WTC11 (cell line): ENCODE measurements at regions not wholly inside any gene's neighbourhood (a gene's known extent, or its start where the extent isn't known, plus 50 kb on each side); places are given as distances from the start of the nearest gene placed in this dataset.

ENCODE experiments used
- ATAC-seq: fragments of 200-7000 bp; cut with Tn5 transposase; 2 replicates; pipeline ENCODE4 v1.10.0; 2021; ENCODE audit warnings: mild to moderate bottlenecking, moderate library complexity
- CTCF ChIA-PET: fragments of 300-600 bp; sonication (Branson Sonifier 250); formaldehyde crosslinking; loops from one replicate; lab custom pipeline; 2021; ENCODE audit warnings: antibody characterized with exemption; lab: Charles Lee
- POLR2A ChIA-PET: fragments of 350-600 bp; sonication (Branson Sonifier 250); formaldehyde crosslinking; loops from one replicate; lab custom pipeline; 2021; ENCODE audit warnings: antibody characterized with exemption; lab: Charles Lee
- DNase-seq: peaks from one replicate; pipeline ENCODE4 v3.0.0; 2021; ENCODE audit warnings: low spot score
- H3K27ac Mint-ChIP-seq: 2 replicates; pipeline ENCODE4 v1.8.0; 2021; ENCODE audit warnings: mixed read lengths
- H3K27me3 Mint-ChIP-seq: 2 replicates; pipeline ENCODE4 v1.8.0; 2021; ENCODE audit warnings: low read depth, mild to moderate bottlenecking, moderate library complexity, mixed read lengths
- H3K36me3 Mint-ChIP-seq: 2 replicates; pipeline ENCODE4 v1.8.0; 2021; ENCODE audit warnings: mixed read lengths
- H3K4me1 Mint-ChIP-seq: 2 replicates; pipeline ENCODE4 v1.8.0; 2022; ENCODE audit warnings: mixed read lengths
- H3K4me3 Mint-ChIP-seq: 2 replicates; pipeline ENCODE4 v1.8.0; 2021; ENCODE audit warnings: mild to moderate bottlenecking, moderate library complexity, mixed read lengths
- H3K9me3 Mint-ChIP-seq: 2 replicates; pipeline ENCODE4 v1.8.0; 2021; ENCODE audit warnings: mixed read lengths
- ATF1 ChIP-seq: sonication (generic); formaldehyde crosslinking; IDR thresholded peaks from 2 replicates; pipeline ENCODE4 v1.8.1; 2023; ENCODE audit warnings: mild to moderate bottlenecking, moderate library complexity, missing genetic modification reagents
- ATF3 ChIP-seq: sonication (generic); formaldehyde crosslinking; conservative IDR thresholded peaks from 2 replicates; pipeline ENCODE4 v1.8.1; 2022; ENCODE audit warnings: mild to moderate bottlenecking, missing genetic modification reagents
- CTCF ChIP-seq: fragments of 200-600 bp; IDR thresholded peaks from 2 replicates; pipeline ENCODE4 v1.8.0; 2022; ENCODE audit warnings: antibody characterized with exemption
- IRF1 ChIP-seq: sonication (generic); formaldehyde crosslinking; IDR thresholded peaks from 2 replicates; pipeline ENCODE4 v1.8.0; 2023; ENCODE audit warnings: missing genetic modification reagents
- JAZF1 ChIP-seq: fragments of 250-450 bp; sonication (Bioruptor Pico); IDR thresholded peaks from 2 replicates; pipeline ENCODE4 v1.9.0; 2021; ENCODE audit warnings: moderate library complexity, mild to moderate bottlenecking, inconsistent platforms
- KAT7 ChIP-seq: sonication (generic); formaldehyde crosslinking; IDR thresholded peaks from 2 replicates; pipeline ENCODE4 v1.8.1; 2023; ENCODE audit warnings: missing genetic modification reagents, mild to moderate bottlenecking, borderline replicate concordance
- NFYB ChIP-seq: sonication (generic); formaldehyde crosslinking; conservative IDR thresholded peaks from 2 replicates; pipeline ENCODE4 v1.8.0; 2022; ENCODE audit warnings: low read depth, missing genetic modification reagents
- NR3C1 ChIP-seq: sonication (generic); formaldehyde crosslinking; conservative IDR thresholded peaks from 2 replicates; pipeline ENCODE4 v1.8.1; 2023; ENCODE audit warnings: low read depth, mild to moderate bottlenecking, missing genetic modification reagents
- OVOL2 ChIP-seq: fragments of 250-450 bp; sonication (Bioruptor Pico); IDR thresholded peaks from 2 replicates; pipeline ENCODE4 v1.9.0; 2021; ENCODE audit warnings: mild to moderate bottlenecking, borderline replicate concordance
- PRDM15 ChIP-seq: sonication (generic); formaldehyde crosslinking; IDR thresholded peaks from 2 replicates; pipeline ENCODE4 v1.8.0; 2022; ENCODE audit warnings: missing genetic modification reagents
- RELA ChIP-seq: sonication (generic); formaldehyde crosslinking; IDR thresholded peaks from 2 replicates; pipeline ENCODE4 v1.8.1; 2022; ENCODE audit warnings: missing genetic modification reagents, mild to moderate bottlenecking, borderline replicate concordance
- SOX15 ChIP-seq: fragments of 250-450 bp; sonication (Bioruptor Pico); IDR thresholded peaks from 2 replicates; pipeline ENCODE4 v1.9.0; 2021; ENCODE audit warnings: mild to moderate bottlenecking
- SP1 ChIP-seq: sonication (generic); formaldehyde crosslinking; conservative IDR thresholded peaks from 2 replicates; pipeline ENCODE4 v1.8.1; 2022; ENCODE audit warnings: missing genetic modification reagents
- TCF7 ChIP-seq: sonication (generic); formaldehyde crosslinking; IDR thresholded peaks from 2 replicates; pipeline ENCODE4 v1.8.0; 2022; ENCODE audit warnings: mild to moderate bottlenecking, low read depth, missing genetic modification reagents, moderate library complexity
- USF2 ChIP-seq: sonication (generic); formaldehyde crosslinking; IDR thresholded peaks from 2 replicates; pipeline ENCODE4 v1.8.1; 2023; ENCODE audit warnings: mild to moderate bottlenecking, missing genetic modification reagents, moderate library complexity
- ZBTB21 ChIP-seq: sonication (generic); formaldehyde crosslinking; IDR thresholded peaks from 2 replicates; pipeline ENCODE4 v1.8.1; 2023; ENCODE audit warnings: mild to moderate bottlenecking, missing genetic modification reagents, borderline replicate concordance
- ZNF121 ChIP-seq: sonication (generic); formaldehyde crosslinking; IDR thresholded peaks from 2 replicates; pipeline ENCODE4 v1.8.0; 2023; ENCODE audit warnings: missing genetic modification reagents
- ZNF416 ChIP-seq: fragments of 250-450 bp; sonication (Bioruptor Pico); IDR thresholded peaks from 2 replicates; pipeline ENCODE4 v1.9.0; 2021; ENCODE audit warnings: mild to moderate bottlenecking, inconsistent platforms
- ZNF423 ChIP-seq: fragments of 250-450 bp; sonication (Bioruptor Pico); IDR thresholded peaks from 2 replicates; pipeline ENCODE4 v2.1.2; 2022; ENCODE audit warnings: mild to moderate bottlenecking, moderate library complexity
- ZNF671 ChIP-seq: fragments of 250-450 bp; sonication (Bioruptor Pico); IDR thresholded peaks from 2 replicates; pipeline ENCODE4 v1.8.0; 2021; ENCODE audit warnings: mild to moderate bottlenecking

GRCh38 chr21:15249285-15249993 is 184.6 kb upstream of the NRIP1 start:
- peaks cover 3% of the 10 kb centered on the region; the same call in 1 of the 2 replicates for H3K9me3 Mint-ChIP-seq
- DNase-seq (no peak), ATAC-seq (no peak)
- no peak overlapping the region for H3K4me3 Mint-ChIP-seq
- TF ChIP-seq IRF1 (CRISPR knock-in tag) (no peak), KAT7 (no peak), CTCF (no peak), ZNF416 (CRISPR knock-in tag) (no peak), NR3C1 (CRISPR knock-in tag) (no peak), ZBTB21 (CRISPR knock-in tag) (no peak), ATF3 (CRISPR knock-in tag) (no peak), ZNF121 (CRISPR knock-in tag) (no peak), NFYB (no peak), OVOL2 (CRISPR knock-in tag) (no peak), PRDM15 (no peak), TCF7 (CRISPR knock-in tag) (no peak), RELA (no peak), JAZF1 (no peak), USF2 (CRISPR knock-in tag) (no peak)
- H3K27me3 Mint-ChIP-seq, result peaks cover 46% of the 10 kb centered on the region
- no peak overlapping the region for H3K27ac Mint-ChIP-seq
- ChIA-PET POLR2A (no interaction called here), CTCF (interaction anchor here (1.2 kb wide), 1 partner anchor 233 kb away, joined by 3 read pairs; no protein-coding TSS in a partner anchor)
- H3K4me1 Mint-ChIP-seq, result no peaks in the 10 kb centered on the region
- no peaks in the 10 kb centered on the region for H3K36me3 Mint-ChIP-seq

GRCh38 chr21:15250384-15250783 is 185.6 kb upstream of the NRIP1 start:
- H3K36me3 Mint-ChIP-seq, result no peaks in the 10 kb centered on the region
- ChIA-PET CTCF (no interaction called here), POLR2A (no interaction called here)
- H3K27me3 Mint-ChIP-seq, result peaks cover 36% of the 10 kb centered on the region
- no peak for DNase-seq
- TF ChIP-seq SOX15 (CRISPR knock-in tag) (no peak), SP1 (CRISPR knock-in tag) (no peak), ATF1 (CRISPR knock-in tag) (no peak), ZNF423 (CRISPR knock-in tag) (no peak), ZNF671 (CRISPR knock-in tag) (no peak)
- no peaks in the 10 kb centered on the region for H3K4me1 Mint-ChIP-seq
- no peak for ATAC-seq
- H3K4me3 Mint-ChIP-seq, result no peak overlapping the region
- H3K9me3 Mint-ChIP-seq, result peaks cover 3% of the 10 kb centered on the region; the same call in 1 of the 2 replicates
- H3K27ac Mint-ChIP-seq, result no peak overlapping the region
